GM12878 (cell line): ENCODE measurements at regions not wholly inside any gene's neighbourhood (a gene's known extent, or its start where the extent isn't known, plus 50 kb on each side); places are given as distances from the start of the nearest gene placed in this dataset.

Source experiments
- ATAC-seq: fragments of 200-7000 bp; cut with Tn5 transposase; 3 replicates; pipeline ENCODE4 v1.9.1; 2020; ENCODE audit warnings: mild to moderate bottlenecking, moderate library complexity
- BruUV-seq: library from RNA; stranded (reverse); fragments of 400-500 nt; replicated peaks from 2 replicates; lab custom pipeline; 2021; lab: Mats Ljungman, UMichigan
- CTCF ChIA-PET: fragments of 300-600 bp; sonication (Branson Sonifier 250); formaldehyde crosslinking; extraction: SDS; loops from one replicate; lab custom pipeline; 2021; ENCODE audit warnings: inconsistent platforms; lab: Yijun Ruan, JAX
- POLR2A ChIA-PET: fragments of 350-600 bp; formaldehyde crosslinking; extraction: SDS; loops from one replicate; lab custom pipeline; 2021; ENCODE audit warnings: inconsistent platforms; lab: Charles Lee
- RAD21 ChIA-PET: fragments of 300-600 bp; sonication (Branson Sonifier 250); formaldehyde crosslinking; loops from one replicate; lab custom pipeline; 2023; ENCODE audit warnings: antibody characterized with exemption; ENCODE audit not compliant: unreplicated experiment; lab: Charles Lee
- SMC1A ChIA-PET: fragments of 300-600 bp; sonication (Branson Sonifier 250); formaldehyde crosslinking; loops from one replicate; lab custom pipeline; 2023; ENCODE audit not compliant: unreplicated experiment, uncharacterized antibody; lab: Charles Lee
- DNase-seq: peaks from one replicate; pipeline ENCODE4 v3.0.0-alpha.2; 2011; ENCODE audit warnings: low read depth, low spot score
- FAIRE-seq: peaks from 3 replicates; lab custom pipeline; 2011; peaks lifted over from hg19 to GRCh38; lab: Jason Lieb, UNC
- H2AFZ ChIP-seq: 2 replicates; pipeline ENCODE4 v1.6.0; 2011; ENCODE audit warnings: low read depth, low read length, control low read depth; ENCODE audit not compliant: control insufficient read depth
- H3K27ac ChIP-seq: 2 replicates; pipeline ENCODE4 v1.5.1; 2011; ENCODE audit warnings: control low read depth; ENCODE audit not compliant: control insufficient read depth, insufficient read depth
- H3K27me3 ChIP-seq, 2 experiments: replicated peaks in 1 of 2; 2 replicates each; pipeline versions ENCODE4 v1.6.0 to v1.6.1; 2011; ENCODE audit warnings: low read length in 1 of 2; ENCODE audit not compliant: control insufficient read depth in 2 of 2, insufficient read depth in 2 of 2
- H3K36me3 ChIP-seq, 2 experiments: 2 replicates each; pipeline ENCODE4 v1.5.1; 2011; ENCODE audit warnings: low read length in 1 of 2; ENCODE audit not compliant: control insufficient read depth in 2 of 2, insufficient read depth in 2 of 2
- H3K4me1 ChIP-seq: 2 replicates; pipeline ENCODE4 v1.6.1; 2011; ENCODE audit warnings: mild to moderate bottlenecking, low read length, moderate library complexity, mixed read lengths; ENCODE audit not compliant: control insufficient read depth, insufficient read depth
- H3K4me2 ChIP-seq: 2 replicates; pipeline ENCODE4 v1.6.0; 2011; ENCODE audit warnings: control low read depth; ENCODE audit not compliant: control insufficient read depth, insufficient read depth
- H3K4me3 ChIP-seq: fragments of 200-600 bp; sonication (generic); 2 replicates; pipeline ENCODE4 v1.5.1; 2016
- H3K79me2 ChIP-seq: 2 replicates; pipeline ENCODE4 v1.6.0; 2011; ENCODE audit warnings: low read length; ENCODE audit not compliant: control insufficient read depth, insufficient read depth
- H3K9ac ChIP-seq: 2 replicates; pipeline ENCODE4 v1.8.0; 2011; ENCODE audit warnings: low read length, control low read depth, mixed read lengths; ENCODE audit not compliant: control insufficient read depth, insufficient read depth
- H3K9me3 ChIP-seq: replicated peaks from 3 replicates; pipeline ENCODE4 v1.5.1; 2011; ENCODE audit warnings: mild to moderate bottlenecking, low read length; ENCODE audit not compliant: control insufficient read depth, insufficient read depth
- H4K20me1 ChIP-seq: 2 replicates; pipeline ENCODE4 v1.6.0; 2011; ENCODE audit not compliant: control insufficient read depth, insufficient read depth
- CREM ChIP-seq: IDR thresholded peaks from 2 replicates; pipeline ENCODE4 v1.6.1; 2014; ENCODE audit warnings: antibody characterized with exemption, low read depth
- HDAC2 ChIP-seq: fragments of 200-600 bp; sonication (generic); IDR thresholded peaks from 2 replicates; pipeline ENCODE4 v1.6.1; 2017
- IKZF1 ChIP-seq: fragments of 450-650 bp; conservative IDR thresholded peaks from 2 replicates; pipeline ENCODE4 v1.6.1; 2017; ENCODE audit warnings: antibody characterized with exemption, mild to moderate bottlenecking
- KAT2A ChIP-seq: conservative IDR thresholded peaks from 2 replicates; pipeline ENCODE4 v1.6.1; 2011; ENCODE audit warnings: low read depth, low read length; ENCODE audit not compliant: control insufficient read depth
- MYB ChIP-seq: fragments of 150-350 bp; IDR thresholded peaks from 2 replicates; pipeline ENCODE4 v1.6.1; 2014; ENCODE audit warnings: mild to moderate bottlenecking, low read depth, low read length, borderline replicate concordance
- SREBF2 ChIP-seq: IDR thresholded peaks from 2 replicates; pipeline ENCODE4 v1.6.1; 2012; ENCODE audit warnings: mild to moderate bottlenecking, low read length
- TCF7 ChIP-seq: IDR thresholded peaks from 2 replicates; pipeline ENCODE4 v1.6.1; 2014; ENCODE audit warnings: antibody characterized with exemption, borderline replicate concordance
- WRNIP1 ChIP-seq: IDR thresholded peaks from 2 replicates; pipeline ENCODE4 v1.6.1; 2011; ENCODE audit warnings: low read depth, low read length, improper control_type of control experiment, borderline replicate concordance
- YY1 ChIP-seq: IDR thresholded peaks from 2 replicates; pipeline ENCODE4 v1.6.1; 2011; ENCODE audit warnings: low read depth, mild to moderate bottlenecking, low read length
- ZNF274 ChIP-seq: IDR thresholded peaks from one replicate; pipeline ENCODE4 v1.8.0; 2011; ENCODE audit not compliant: insufficient read length, insufficient read depth
- WGBS: methylation state at CpG from one replicate; pipeline ENCODE4 v1.1.6; 2016; ENCODE audit warnings: low lambda C conversion rate; ENCODE audit not compliant: insufficient replicate concordance, insufficient coverage; ENCODE audit errors: missing lambda C conversion rate; 5-methylcytosine and 5-hydroxymethylcytosine counted together
- in situ Hi-C: fragments of 300-500 bp; cut with MboI; formaldehyde crosslinking; loops from 9 replicates; pipeline ENCODE4 v1.14.3; 2018; ENCODE audit warnings: mixed read lengths
- intact Hi-C: fragments of 100-400 bp; cut with micrococcal nuclease; formaldehyde crosslinking; loops from one replicate; pipeline ENCODE4 v1.14.2; 2022; ENCODE audit not compliant: unreplicated experiment
- TF ChIP-seq, protein P1 (sequence below): IDR thresholded peaks from 2 replicates; pipeline ENCODE4 v1.6.1; 2011; ENCODE audit warnings: low read depth, low read length, improper control_type of control experiment, borderline replicate concordance
- TF ChIP-seq, protein P2 (sequence below): IDR thresholded peaks from 2 replicates; pipeline ENCODE4 v1.6.1; 2012; ENCODE audit warnings: low read length, inconsistent platforms
- TF ChIP-seq, protein P3 (sequence below): IDR thresholded peaks from 2 replicates; pipeline ENCODE4 v1.6.1; 2011; ENCODE audit warnings: borderline replicate concordance, low read depth, mild to moderate bottlenecking, moderate library complexity, mixed read lengths, low read length; ENCODE audit not compliant: insufficient read depth; ENCODE audit errors: extremely low read length

DNA sequence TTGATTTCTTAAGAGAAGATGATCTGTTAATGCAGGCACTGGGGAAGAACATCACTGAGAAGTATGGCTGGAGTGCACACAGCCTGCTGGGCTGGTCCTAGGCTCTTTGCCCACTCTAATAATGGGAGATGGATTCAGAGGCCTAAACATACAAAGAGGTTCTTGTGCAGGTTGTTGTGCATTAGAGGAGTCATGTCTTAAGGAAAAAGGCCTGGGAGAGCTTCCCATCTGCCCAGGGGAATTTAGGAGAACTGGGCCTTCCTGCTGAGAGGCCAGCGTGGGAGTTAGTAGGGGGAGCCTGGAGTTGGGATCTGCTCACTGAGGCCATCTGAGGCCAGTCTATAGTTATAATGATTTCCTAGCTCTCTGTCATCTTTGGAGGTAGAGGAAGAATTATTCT is 126.7 kb downstream of the TLR5 start:
- intact Hi-C loops: no loop called here
- ATAC-seq: no peak
- no peaks in the 10 kb centered on the region for H3K9me3 ChIP-seq
- no peak for FAIRE-seq
- H3K9ac ChIP-seq: no peak overlapping the region
- no peak overlapping the region for H2AFZ ChIP-seq
- no peak overlapping the region for H3K4me2 ChIP-seq
- SMC1A ChIA-PET: interaction anchor here (0.6 kb wide), 1 partner anchor 203 kb away, joined by 3 read pairs; no protein-coding TSS in a partner anchor
- RAD21 ChIA-PET: no interaction called here
- no TSS peak for BruUV-seq
- no peak overlapping the region for H3K4me3 ChIP-seq
- H3K79me2 ChIP-seq: no peaks in the 10 kb centered on the region
- POLR2A ChIA-PET: no interaction called here
- no peaks in the 10 kb centered on the region for H3K4me1 ChIP-seq
- no peaks in the 10 kb centered on the region for H4K20me1 ChIP-seq
- in situ Hi-C loops: no loop called here
- 0% methylated on average over 1 of the region's 1 CpG for WGBS
- H3K36me3 ChIP-seq: no peaks in the 10 kb centered on the region
- CTCF ChIA-PET: no interaction called here
- H3K27me3 ChIP-seq: no peaks in the 10 kb centered on the region
- no peak overlapping the region for H3K27ac ChIP-seq
- DNase-seq: no peak
- TF ChIP-seq ZNF274 (no peak), WRNIP1 (no peak), HDAC2 (no peak), CREM (no peak), SREBF2 (no peak), KAT2A (no peak), IKZF1 (no peak), TCF7 (no peak), YY1 (no peak), MYB (no peak)
- TF ChIP-seq, protein P1, sequence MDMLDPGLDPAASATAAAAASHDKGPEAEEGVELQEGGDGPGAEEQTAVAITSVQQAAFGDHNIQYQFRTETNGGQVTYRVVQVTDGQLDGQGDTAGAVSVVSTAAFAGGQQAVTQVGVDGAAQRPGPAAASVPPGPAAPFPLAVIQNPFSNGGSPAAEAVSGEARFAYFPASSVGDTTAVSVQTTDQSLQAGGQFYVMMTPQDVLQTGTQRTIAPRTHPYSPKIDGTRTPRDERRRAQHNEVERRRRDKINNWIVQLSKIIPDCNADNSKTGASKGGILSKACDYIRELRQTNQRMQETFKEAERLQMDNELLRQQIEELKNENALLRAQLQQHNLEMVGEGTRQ: no peak
- TF ChIP-seq, protein P2, sequence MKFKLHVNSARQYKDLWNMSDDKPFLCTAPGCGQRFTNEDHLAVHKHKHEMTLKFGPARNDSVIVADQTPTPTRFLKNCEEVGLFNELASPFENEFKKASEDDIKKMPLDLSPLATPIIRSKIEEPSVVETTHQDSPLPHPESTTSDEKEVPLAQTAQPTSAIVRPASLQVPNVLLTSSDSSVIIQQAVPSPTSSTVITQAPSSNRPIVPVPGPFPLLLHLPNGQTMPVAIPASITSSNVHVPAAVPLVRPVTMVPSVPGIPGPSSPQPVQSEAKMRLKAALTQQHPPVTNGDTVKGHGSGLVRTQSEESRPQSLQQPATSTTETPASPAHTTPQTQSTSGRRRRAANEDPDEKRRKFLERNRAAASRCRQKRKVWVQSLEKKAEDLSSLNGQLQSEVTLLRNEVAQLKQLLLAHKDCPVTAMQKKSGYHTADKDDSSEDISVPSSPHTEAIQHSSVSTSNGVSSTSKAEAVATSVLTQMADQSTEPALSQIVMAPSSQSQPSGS: no peak
- TF ChIP-seq, protein P3, sequence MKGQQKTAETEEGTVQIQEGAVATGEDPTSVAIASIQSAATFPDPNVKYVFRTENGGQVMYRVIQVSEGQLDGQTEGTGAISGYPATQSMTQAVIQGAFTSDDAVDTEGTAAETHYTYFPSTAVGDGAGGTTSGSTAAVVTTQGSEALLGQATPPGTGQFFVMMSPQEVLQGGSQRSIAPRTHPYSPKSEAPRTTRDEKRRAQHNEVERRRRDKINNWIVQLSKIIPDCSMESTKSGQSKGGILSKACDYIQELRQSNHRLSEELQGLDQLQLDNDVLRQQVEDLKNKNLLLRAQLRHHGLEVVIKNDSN: no peak
